Dermis blood vessel endothelial cell (primary cell): ENCODE measurements at regions not wholly inside any gene's neighbourhood (a gene's known extent, or its start where the extent isn't known, plus 50 kb on each side); places are given as distances from the start of the nearest gene placed in this dataset.

Experiments
- DNase-seq: peaks from one replicate; pipeline ENCODE4 v3.0.0; 2010

DNA sequence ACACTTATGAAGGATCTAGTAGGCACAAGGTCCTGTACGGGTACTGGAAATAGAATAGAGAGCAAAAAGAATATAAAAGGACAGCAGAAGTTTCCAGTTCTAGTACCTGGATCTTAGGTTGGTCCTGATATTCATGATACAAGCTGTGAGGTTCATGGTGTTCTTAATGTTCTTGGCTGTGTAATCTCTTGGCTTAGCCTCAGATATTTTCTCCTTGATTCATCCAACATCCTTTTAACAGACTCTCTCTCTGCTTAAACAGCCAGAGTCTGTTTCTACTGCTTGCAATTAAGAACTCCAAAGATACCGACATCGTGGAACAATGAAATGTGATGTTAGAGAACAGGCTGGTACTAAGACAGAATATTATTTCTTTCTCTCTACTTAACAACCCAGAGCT is 49.9 kb downstream of the CNTN3 start:
- DNase-seq, result no peak

DNA sequence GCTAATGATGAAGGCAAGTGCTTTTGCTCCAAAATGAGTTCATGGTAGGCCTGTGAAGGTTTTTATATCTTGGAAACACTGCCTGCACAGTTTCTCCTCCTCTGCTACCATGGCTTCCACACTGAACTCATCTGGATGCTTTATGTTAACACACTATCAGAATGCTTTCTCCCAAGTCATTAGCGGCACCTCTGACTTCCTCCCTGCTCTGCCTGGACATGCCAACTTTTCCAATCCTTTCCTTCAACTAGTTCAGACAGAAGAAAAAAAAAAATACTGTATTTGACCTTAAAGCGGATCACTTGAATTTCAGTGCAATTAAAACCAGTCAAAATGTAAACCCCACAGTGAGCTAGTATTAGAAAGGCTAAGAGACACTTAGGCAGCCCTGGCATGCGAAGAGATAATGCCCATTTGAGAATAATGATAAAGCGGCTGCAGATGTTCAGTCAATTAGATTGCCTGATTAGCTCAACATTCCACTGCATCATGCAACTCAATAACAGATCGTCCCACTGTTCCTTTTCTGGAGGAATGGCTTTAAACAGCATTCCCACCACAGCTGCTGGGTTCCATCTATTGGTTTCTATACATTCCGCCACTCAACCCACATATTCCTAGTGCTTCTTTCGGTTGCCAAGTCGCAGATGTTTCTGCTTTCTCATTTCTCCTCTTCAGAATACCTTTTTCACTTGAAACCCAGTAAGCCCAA is 51.7 kb downstream of the CNTN3 start:
- DNase-seq, result no peak

DNA sequence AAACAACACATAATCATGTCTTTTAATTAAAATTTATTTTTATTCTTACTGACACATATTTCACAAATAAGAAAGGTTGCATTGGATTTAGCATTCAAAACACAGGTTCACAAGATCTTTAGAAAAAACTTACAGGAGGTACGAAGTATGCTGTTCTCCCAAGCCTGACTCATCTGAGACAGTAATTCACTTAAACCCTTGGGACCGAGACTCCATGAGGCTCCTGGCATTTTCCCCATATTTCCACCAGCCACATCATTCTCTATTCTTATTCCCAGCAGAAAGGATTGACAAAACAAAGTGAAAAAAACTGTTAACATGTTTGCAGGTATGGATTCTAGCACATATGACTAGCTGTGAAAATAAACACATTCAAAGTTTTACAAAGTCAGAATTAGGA is 52.6 kb downstream of the CNTN3 start:
- DNase-seq, result no peak

DNA sequence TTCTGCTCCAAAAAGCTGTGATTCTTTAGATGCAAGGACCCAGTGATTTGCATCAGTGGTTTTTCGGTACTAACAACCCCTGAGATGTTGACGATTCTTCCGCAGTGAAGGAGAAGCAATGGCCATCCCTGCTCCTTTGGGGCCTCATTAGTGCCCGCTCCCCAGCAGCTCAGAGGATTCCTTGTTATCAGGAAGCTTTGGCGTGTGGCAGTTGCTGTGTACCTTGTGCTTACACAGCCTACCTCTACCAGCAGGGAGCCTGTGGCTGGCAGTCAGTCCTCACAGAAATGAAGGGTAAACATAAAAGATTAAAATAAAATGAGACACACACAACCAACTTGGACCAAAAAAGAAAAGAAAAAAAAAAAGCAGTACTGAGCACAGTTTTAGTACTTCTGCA is 55.2 kb downstream of the CNTN3 start:
- no peak for DNase-seq

DNA sequence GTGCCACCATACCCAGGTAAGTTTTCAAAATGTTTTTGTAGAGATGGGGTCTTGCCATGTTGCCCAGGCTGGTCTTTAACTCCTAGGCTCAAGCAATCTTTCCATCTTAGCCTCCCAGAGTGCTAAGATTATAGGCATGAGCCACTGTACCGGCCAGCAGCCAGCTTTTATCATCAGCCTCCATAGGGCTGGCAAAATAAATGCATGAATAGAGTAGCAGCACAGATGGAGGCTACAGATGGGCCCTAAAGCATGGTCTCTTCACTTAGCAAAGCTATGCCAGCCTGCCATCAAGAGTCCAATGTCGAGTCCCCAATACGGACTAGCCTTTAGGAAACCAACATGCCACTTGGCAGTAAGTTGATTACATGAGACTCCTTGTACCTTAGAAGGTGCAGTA is 63.8 kb downstream of the CNTN3 start:
- no peak for DNase-seq

DNA sequence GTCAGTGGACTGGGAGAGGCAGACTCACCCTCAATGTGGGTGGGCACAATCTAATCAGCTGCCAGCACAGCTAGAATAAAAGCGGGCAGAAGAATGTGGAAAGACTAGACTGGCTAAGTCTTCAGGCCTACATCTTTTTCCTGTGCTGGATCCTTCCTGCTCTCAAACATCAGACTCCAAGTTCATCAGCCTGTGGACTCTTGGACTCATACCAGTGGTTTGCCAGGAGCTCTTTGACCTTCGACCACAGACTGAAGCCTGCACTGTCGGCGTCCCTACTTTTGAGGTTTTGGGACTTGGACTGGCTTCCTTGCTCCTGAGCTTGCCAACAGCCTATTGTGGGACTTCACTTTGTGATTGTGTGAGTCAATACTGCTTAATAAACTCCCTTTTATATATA is 68.0 kb downstream of the CNTN3 start:
- DNase-seq, result no peak

DNA sequence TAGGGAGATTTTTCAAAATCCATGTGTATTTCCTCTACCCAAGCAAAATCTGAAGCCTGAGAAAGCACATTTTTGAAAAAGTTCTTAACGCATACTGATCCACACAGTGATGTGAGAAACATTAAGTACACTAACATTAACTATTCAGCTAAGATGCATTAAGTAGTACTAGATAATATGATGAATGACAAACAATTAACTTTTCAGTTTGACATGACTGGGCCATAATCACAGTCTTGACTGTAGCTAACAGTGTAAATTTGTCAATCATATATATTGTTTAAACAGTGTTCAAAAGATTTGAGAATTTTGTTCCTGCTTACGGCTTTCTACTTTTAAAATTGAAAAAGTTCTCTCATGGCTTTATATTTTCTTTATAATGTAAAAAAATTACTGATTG is 72.0 kb downstream of the CNTN3 start:
- DNase-seq, result no peak

DNA sequence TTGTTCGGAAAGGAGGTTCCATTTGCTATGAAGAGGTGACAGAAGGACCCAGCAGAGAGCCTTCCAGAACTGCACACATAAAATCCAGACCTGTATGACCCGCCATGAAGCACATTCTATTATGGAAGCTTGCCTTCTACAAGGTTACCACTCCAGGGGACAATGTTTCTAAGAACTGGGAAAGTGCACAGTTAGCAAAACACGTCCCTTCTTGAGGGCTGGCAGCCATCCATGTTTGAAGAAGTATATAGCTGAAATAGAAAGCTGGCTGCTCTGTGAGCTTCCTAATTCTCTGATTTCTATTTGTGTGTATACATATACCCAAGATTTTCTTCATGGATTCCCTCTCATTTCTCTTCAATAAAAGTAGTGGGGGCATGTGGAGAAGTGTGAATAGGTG is 74.6 kb downstream of the CNTN3 start:
- DNase-seq, result no peak

DNA sequence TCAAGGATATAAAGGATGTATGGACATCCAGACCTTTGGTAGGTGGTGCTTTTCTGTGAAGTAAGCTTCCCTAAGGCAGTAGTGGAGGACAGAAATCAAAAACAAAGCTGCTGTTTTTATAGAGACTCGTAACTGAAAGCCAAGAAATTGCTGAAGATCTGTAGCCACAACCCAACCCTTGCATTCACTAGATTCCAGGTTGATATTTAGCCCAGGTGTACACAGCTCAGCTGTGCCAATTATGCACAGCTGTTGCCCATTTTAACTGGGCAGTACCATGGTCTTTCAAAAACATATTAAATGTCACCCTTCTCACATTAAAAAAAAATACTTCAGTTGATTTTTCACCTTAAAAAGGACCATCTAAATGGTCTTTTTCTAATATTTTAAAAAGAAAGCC is 75.8 kb downstream of the CNTN3 start:
- DNase-seq, result no peak

DNA sequence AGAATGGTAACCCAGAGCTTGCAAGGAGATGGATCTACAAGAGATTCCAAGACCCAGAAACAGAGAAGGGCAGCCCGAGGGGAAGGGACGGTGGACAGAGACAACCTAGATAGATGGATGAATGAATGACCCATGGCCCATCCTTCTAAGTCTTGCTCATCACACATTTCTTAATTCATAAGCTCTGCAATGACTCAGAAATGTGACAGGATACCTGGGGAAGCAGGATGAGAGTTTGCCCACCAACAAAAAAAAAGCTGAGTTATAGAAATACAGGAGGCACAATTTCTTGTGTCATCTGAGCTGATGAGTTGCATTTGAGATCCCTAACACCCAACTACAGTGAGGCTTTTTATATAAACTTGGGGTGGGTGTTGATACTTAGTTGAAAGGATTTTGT is 76.6 kb downstream of the CNTN3 start:
- DNase-seq, result no peak

DNA sequence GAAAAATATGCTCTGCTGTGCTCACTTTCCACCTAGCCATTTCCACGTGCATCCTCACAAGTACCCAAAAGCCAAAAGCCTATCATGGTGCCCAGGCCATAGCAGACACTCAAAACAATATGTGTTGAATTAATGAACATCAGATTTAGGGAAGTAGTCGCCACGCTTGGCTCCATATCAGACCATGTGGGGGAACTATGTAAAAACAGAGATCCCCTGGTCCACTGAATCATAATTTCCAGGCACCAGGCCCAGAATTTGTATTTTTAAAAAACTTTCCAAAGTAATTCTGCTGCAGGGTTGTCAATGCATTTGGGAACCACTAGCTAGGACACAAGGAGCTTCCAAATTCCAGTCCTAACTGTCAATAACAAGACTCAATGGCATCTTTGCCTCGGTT is 77.3 kb downstream of the CNTN3 start:
- DNase-seq, result no peak

DNA sequence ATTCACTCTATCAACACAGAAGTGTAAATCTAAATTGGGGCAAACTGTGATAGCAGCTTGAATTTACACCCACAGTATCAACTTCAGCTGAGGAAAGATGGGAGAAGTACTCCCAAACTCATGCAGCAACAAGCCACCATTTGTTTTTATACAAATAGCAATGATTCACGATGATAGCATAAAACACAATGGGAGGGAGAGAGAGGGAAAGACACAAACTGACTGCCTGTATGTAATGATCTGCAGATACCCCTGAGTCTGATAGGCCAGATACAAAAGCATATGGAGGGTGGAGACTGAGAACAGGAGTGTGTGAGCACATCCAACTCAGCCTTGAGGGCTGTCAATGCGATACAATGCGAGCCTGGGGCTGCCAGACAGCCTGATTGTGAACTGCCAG is 79.2 kb downstream of the CNTN3 start:
- no peak for DNase-seq

DNA sequence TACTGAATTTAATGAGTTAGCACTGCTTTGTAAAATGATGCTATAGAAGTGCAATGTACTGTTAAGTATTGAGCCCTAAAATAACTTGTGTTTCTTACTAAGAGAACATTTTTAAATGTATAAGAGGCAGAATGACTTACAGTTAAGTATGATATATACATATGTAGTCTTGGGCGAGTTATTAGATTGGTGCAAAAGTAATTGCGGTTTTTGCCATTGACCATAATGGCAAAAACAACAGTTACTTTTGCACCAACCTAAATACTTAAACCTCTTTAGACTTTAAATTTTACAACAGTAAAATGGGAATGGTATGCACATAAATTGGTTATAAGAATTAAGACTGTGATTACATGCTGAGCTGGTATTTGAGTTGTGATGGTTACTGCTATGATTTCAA is 79.8 kb downstream of the CNTN3 start:
- no peak for DNase-seq

DNA sequence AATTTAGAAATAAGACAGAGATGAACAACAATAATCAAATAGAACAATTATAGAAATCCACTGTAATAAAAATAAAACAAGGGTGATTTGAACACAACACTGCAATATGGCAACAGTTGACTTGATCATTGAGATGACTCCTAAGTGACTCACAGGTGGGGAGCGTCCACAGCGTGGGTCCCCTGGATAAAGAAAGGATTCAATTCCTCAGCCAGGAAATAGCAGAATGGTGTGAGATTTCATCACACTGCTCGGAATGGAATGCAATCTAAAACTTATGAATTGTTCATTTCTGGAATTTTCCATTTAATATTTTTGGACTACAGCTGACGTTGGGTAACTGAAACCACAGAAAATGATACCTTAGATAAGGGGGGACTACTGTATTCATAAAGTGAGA is 82.0 kb downstream of the CNTN3 start:
- DNase-seq, result no peak

DNA sequence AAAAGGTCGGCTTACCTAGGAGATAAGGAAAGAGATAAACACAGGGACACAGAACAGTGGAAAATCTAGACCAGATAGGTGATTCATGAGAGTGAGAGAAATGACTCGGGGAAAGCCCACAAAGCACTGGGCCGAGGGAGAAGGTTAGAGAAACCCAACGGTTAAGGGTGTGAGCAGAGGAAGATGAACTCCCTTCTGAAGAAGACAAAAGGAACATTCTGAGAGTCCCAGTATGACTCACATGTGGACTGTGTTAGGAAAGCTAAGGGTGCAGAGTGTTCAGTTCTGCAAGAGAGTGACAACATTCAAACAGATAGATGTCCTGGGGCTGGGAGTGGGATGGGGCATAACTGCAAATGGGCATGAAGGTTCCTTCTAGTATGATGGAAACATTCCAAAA is 83.0 kb downstream of the CNTN3 start:
- no peak for DNase-seq

DNA sequence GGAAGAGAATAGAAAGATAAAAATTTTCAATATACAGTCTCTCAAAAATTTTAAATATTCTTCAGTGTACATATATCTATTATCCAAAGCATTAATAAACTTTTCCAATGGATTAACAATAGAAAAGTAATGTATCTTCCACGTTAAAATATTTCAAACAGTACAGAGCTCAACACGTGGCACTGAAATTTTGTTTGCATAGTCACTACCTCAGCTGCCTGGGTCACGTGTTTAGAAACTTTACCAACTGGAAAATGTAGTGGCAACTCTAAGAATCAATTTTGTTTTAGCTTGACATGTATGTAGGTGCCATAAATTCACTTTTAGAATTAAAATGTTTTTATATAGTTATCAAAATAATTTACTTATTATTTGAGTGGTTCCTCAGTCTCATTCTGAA is 85.3 kb downstream of the CNTN3 start:
- DNase-seq, result no peak

DNA sequence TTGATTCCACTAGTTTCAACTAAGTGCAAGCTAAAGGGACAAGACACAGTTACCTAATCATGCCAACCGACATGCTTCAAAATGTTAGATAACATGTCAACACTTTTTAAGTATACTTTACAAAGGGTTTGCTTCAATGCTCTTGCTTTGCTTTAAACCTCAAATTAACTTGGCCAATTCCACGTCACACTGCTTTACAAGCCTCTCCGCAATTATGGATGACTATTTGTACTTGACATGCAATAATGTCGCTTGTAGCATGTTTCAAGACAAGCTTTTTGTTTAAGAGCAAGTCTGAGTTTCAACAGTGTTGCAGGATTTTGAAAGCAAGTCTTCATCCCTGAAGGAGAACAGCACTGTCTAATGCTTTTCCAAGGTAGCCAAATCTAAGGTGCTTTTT is 86.9 kb downstream of the CNTN3 start:
- DNase-seq, result no peak

DNA sequence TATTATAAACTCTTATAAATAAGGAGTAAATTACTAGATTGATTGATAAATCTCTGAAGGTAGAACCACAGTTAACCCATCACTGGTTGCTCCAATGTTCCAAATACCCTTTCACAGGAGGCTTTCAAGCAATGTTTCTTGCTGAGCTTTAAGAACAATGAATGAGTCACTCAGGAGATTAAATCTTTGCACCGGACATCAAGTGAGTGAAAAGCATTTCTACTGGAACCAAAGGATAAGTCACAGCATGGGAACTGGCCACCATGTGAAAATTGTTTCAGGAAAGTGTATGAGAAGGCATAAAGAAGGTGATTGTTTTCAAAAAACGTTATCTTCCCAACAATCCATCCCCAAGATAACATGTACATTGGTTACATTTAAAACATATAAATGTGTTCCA is 90.6 kb downstream of the CNTN3 start:
- DNase-seq, result no peak

DNA sequence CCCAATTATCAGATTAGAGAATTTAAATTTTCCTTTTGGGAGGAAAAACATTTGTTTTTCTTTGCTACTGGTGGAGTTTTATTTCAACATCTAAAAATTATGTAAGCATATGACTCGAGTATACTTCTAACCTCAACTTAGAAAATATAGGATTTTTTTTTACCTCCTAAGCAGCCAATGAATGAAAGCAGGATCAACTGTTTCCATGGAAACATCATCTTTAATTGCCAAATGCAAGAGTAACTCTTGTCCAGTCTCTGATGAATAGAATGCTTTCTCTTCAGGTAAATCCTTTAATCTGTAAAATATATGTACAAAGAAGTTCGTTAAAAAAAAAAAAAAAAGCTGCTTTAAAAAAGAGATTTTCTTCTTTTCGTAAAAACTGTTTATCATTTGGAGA is 93.6 kb downstream of the CNTN3 start:
- no peak for DNase-seq

DNA sequence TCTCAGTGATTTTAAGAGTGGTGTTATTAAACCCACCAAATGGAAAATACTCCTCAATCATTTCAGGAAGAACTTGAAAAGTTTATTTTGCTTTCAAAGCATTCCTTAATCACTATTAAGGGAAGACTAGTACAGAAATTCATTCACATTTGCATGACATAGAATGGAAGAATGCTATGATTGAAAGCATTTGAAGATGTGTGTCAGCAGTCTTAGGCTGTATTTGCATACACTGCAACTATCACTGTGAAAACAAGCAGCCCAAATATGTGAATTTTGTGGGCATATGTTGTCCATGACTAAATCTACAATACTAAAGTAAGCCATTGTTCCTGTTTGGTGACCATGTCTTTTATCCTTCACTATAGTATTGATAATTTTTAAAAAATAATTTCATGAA is 95.8 kb downstream of the CNTN3 start:
- no peak for DNase-seq

DNA sequence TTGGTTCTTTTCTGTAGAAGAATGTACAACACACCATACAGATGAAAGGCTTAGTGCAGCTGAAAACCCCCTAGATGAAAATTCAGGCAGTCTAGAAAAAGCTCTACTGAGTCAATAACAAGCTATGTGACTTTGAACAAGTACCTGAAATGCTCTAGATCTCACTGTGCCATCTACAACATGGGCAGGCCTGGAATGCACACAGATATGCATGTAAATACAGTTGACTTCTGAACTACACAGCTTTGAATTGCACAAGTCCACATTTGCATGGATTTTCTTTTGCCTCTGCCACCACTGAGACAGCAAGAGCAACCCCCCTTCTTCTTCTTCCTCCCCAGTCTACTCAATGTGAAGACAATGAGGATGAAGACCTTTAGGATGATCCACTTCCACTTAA is 98.4 kb downstream of the CNTN3 start:
- DNase-seq, result no peak

DNA sequence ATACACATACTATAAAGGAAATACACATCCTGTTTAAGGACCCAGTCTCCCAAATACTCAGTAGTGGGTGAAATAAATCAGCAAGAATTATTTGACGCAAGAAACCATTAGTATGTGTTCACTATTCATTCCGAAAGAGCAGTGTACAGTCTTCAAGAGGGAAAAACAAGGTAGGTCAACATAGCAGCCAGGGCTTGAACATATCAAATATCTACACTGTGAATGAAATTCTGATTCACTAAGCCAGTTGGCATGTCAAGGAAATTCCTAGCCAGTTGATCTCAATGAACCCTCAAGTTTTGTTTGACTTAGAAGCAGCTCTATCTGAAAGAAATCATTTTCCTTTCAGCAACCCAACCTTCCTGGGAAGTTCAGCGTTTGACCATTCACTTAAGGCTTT is 99.0 kb downstream of the CNTN3 start:
- DNase-seq, result no peak

DNA sequence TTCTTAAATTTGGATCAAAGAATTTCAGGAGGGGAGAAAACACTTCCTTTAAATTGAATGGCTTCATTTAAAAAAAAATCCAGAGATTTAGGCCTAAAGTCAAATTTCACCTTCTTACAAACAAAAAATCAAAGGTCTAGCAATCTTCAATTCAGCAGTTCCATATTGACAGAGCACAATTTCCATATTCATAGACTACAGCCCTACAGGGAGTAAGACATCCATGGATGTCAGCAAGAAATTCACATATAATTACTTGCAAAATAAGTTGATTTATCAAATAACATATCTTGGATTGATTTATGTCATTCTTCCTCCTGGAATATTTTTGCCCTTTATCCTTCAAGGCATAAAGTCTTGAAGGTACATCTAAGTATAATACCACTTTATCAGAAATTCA is 103.4 kb downstream of the CNTN3 start:
- DNase-seq, result no peak

DNA sequence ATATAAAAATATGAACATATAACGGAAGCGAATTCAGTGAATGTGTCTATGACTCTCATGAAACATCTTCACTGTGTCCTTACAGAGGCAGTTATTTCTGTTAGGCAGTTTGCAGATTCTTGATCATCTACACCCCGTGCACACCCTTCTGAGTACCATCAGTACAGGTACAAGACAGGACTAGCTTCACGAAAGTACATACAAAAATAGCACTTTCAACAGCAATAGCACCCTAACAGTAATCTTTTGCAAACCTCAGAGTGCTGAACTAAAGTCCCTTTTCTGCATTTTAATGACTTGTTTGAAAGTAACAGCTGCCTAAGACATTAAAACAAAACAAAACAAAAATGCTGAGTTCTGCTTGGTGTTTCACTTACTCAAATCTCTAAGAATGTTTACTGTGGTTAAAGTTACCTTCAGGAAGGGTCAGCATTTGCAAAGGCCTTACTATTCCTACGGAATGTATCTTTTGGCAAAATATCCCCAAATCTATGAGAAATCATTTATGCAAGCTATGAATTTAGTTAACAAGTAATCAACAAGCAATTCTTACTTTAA is 104.1 kb downstream of the CNTN3 start:
- DNase-seq, result no peak

DNA sequence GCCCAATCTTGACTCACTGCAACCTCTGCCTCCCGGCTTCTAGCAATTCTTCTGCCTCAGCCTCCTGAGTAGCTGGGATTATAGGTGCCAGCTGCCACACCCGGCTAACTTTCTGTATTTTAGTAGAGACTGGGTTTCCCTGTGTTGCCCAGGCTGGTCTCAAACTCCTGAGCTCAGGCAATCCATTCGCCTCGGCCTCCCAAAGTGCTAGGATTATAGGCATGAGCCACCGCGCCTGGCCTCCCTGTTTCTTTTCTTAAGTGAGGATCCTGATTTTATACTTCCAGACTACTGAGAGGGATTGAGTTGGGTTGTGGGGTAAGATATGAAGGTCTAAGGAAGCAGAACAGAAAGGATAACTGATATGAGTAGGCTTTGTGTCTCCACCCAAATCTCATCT is 106.8 kb downstream of the CNTN3 start:
- DNase-seq, result no peak
